Upper lobe of left lung (tissue), 4 donors: ENCODE measurements at regions not wholly inside any gene's neighbourhood (a gene's known extent, or its start where the extent isn't known, plus 50 kb on each side); places are given as distances from the start of the nearest gene placed in this dataset.

Source experiments
- CTCF ChIP-seq, 6 experiments: fragments of 450-650 bp in 4 of 6; fragments of 200-600 bp in 2 of 6; sonication (generic) in 2 of 6; IDR thresholded peaks; one replicate each; pipeline ENCODE4 v1.5.1; 2016 to 2019; ENCODE audit warnings: antibody characterized with exemption in 6 of 6
- POLR2A ChIP-seq, 4 donors: fragments of 450-650 bp; IDR thresholded peaks; one replicate each; pipeline ENCODE4 v1.5.1; 2016 to 2017; ENCODE audit warnings: antibody characterized with exemption in 4 of 4, mild to moderate bottlenecking in 2 of 4

GRCh38 chr3:117246771-117247555 lies 537.4 kb downstream of the TUSC7 start:
- no peak for TF ChIP-seq CTCF (IDR thresholded peaks at IDR 0.05)
- no peak for TF ChIP-seq POLR2A (IDR thresholded peaks at IDR 0.05)
